ENCODE measurements at regions not wholly inside any gene's neighbourhood (a gene's known extent, or its start where the extent isn't known, plus 50 kb on each side); places are given as distances from the start of the nearest gene placed in this dataset.

DNA sequence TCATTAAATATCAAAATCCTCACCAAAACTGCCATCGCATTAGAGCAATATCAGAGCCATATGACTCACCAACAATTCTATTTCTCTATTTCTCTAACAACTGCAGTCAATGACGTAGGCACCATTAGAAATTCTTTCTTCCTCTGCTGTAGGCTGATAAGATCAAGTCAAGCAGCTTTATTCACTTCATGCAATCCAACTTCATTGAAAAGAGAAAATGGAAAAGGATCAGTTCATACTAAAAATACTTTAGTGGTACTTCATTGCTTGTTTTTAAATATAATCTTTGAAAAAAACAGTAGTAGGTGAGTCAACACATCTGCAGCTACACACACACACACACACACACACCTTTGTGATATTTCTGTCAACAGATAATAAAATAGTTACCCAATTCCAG, 345.3 kb upstream of the TENM3 start:
- no peaks in the 10 kb centered on the region for H3K4me1 ChIP-seq (ENCODE audit: control insufficient read depth in 1 of 2, insufficient read depth in 2 of 2, low read length in 2 of 2)
- H3K27me3 ChIP-seq (ENCODE audit: insufficient read depth, low read length), result no peaks in the 10 kb centered on the region; the same call in 1 of the 2 replicates
- H3K27ac ChIP-seq (ENCODE audit: low read depth, low read length), result no peak overlapping the region
- no peaks in the 10 kb centered on the region for H4K20me1 ChIP-seq (ENCODE audit: insufficient read depth)
- no peaks in the 10 kb centered on the region for H3K36me3 ChIP-seq (ENCODE audit: control insufficient read depth in 1 of 2, insufficient read depth in 2 of 2, low read length in 2 of 2)
- BruUV-seq (replicated peaks), result no TSS peak
- no peak overlapping the region for H3K4me2 ChIP-seq (ENCODE audit: low read length)
- ChIA-PET CTCF (no interaction called here), RAD21 (ENCODE audit: low non-redundant PET in 1 of 2, low total read pairs in 2 of 2, uncharacterized antibody in 2 of 2, unreplicated experiment in 2 of 2) (no interaction called here), POLR2A (no interaction called here)
- no peak overlapping the region for H3K9ac ChIP-seq (ENCODE audit: low read length)
- no peak overlapping the region for H3K4me3 ChIP-seq (replicated peaks in 1 of 2; ENCODE audit: low read depth in 1 of 2, low read length in 2 of 2)
- no peaks in the 10 kb centered on the region for H3K9me3 ChIP-seq (ENCODE audit: control insufficient read depth in 1 of 2, insufficient read depth in 1 of 2, low read depth in 1 of 2, low read length in 2 of 2)
- H3K79me2 ChIP-seq (ENCODE audit: insufficient read depth, low read length), result no peaks in the 10 kb centered on the region
- DNase-seq (ENCODE audit: low read depth, low spot score) (no peak), ATAC-seq (no peak)
- intact Hi-C loops (cut with micrococcal nuclease), result no loop called here
- H3K9me2 ChIP-seq (ENCODE audit: insufficient read depth), result no peaks in the 10 kb centered on the region
- H2AFZ ChIP-seq (ENCODE audit: low read depth, low read length, poor library complexity, severe bottlenecking), result no peak overlapping the region
- TF ChIP-seq CBX3 (IDR thresholded peaks at IDR 0.05; ENCODE audit: low read depth), result no peak
- TF ChIP-seq ZNF274 (IDR thresholded peaks at IDR 0.05; ENCODE audit: low read depth, low read length), result no peak
- no peak for TF ChIP-seq SP1 (IDR thresholded peaks at IDR 0.05; ENCODE audit: low read depth)
- no peak for TF ChIP-seq ZBTB33 (IDR thresholded peaks at IDR 0.05; ENCODE audit: extremely low read depth, insufficient replicate concordance, low read length)
- TF ChIP-seq ELF1 (IDR thresholded peaks at IDR 0.05; ENCODE audit: borderline replicate concordance, low read depth), result no peak
- TF ChIP-seq FOSL1 (IDR thresholded peaks at IDR 0.05; ENCODE audit: low read depth), result no peak
- TF ChIP-seq EGR1 (IDR thresholded peaks at IDR 0.05; ENCODE audit: low read depth), result no peak
- no peak for TF ChIP-seq CEBPB (IDR thresholded peaks at IDR 0.05; ENCODE audit: low read depth)
- no peak for TF ChIP-seq ZFX (IDR thresholded peaks at IDR 0.05)
- no peak for TF ChIP-seq POLR2AphosphoS5 (IDR thresholded peaks at IDR 0.05; ENCODE audit: low read depth, low read length)
- no peak for TF ChIP-seq POLR2A (IDR thresholded peaks at IDR 0.05; ENCODE audit: borderline replicate concordance, extremely low read depth, insufficient read depth, insufficient read length)
- no peak for TF ChIP-seq EZH2 (IDR thresholded peaks at IDR 0.05)
- TF ChIP-seq, protein P1, sequence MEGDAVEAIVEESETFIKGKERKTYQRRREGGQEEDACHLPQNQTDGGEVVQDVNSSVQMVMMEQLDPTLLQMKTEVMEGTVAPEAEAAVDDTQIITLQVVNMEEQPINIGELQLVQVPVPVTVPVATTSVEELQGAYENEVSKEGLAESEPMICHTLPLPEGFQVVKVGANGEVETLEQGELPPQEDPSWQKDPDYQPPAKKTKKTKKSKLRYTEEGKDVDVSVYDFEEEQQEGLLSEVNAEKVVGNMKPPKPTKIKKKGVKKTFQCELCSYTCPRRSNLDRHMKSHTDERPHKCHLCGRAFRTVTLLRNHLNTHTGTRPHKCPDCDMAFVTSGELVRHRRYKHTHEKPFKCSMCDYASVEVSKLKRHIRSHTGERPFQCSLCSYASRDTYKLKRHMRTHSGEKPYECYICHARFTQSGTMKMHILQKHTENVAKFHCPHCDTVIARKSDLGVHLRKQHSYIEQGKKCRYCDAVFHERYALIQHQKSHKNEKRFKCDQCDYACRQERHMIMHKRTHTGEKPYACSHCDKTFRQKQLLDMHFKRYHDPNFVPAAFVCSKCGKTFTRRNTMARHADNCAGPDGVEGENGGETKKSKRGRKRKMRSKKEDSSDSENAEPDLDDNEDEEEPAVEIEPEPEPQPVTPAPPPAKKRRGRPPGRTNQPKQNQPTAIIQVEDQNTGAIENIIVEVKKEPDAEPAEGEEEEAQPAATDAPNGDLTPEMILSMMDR (IDR thresholded peaks at IDR 0.05 in 2 of 3, conservative IDR thresholded peaks at IDR 0.05 in 1 of 3; ENCODE audit: borderline replicate concordance in 1 of 3, insufficient read depth in 1 of 3, low read depth in 2 of 3, low read length in 2 of 3), result no peak
- TF ChIP-seq EZH2phosphoT487 (IDR thresholded peaks at IDR 0.05; ENCODE audit: borderline replicate concordance), result no peak
- no peak for TF ChIP-seq TCF7L2 (IDR thresholded peaks at IDR 0.05; ENCODE audit: borderline replicate concordance, extremely low read depth, insufficient read depth, insufficient read length)
- no peak for TF ChIP-seq MAX (IDR thresholded peaks at IDR 0.05)
- TF ChIP-seq YY1 (IDR thresholded peaks at IDR 0.05; ENCODE audit: extremely low read depth, insufficient replicate concordance, low read depth, low read length), result no peak
- TF ChIP-seq RAD21 (IDR thresholded peaks at IDR 0.05; ENCODE audit: low read depth), result no peak
- TF ChIP-seq, protein P2, sequence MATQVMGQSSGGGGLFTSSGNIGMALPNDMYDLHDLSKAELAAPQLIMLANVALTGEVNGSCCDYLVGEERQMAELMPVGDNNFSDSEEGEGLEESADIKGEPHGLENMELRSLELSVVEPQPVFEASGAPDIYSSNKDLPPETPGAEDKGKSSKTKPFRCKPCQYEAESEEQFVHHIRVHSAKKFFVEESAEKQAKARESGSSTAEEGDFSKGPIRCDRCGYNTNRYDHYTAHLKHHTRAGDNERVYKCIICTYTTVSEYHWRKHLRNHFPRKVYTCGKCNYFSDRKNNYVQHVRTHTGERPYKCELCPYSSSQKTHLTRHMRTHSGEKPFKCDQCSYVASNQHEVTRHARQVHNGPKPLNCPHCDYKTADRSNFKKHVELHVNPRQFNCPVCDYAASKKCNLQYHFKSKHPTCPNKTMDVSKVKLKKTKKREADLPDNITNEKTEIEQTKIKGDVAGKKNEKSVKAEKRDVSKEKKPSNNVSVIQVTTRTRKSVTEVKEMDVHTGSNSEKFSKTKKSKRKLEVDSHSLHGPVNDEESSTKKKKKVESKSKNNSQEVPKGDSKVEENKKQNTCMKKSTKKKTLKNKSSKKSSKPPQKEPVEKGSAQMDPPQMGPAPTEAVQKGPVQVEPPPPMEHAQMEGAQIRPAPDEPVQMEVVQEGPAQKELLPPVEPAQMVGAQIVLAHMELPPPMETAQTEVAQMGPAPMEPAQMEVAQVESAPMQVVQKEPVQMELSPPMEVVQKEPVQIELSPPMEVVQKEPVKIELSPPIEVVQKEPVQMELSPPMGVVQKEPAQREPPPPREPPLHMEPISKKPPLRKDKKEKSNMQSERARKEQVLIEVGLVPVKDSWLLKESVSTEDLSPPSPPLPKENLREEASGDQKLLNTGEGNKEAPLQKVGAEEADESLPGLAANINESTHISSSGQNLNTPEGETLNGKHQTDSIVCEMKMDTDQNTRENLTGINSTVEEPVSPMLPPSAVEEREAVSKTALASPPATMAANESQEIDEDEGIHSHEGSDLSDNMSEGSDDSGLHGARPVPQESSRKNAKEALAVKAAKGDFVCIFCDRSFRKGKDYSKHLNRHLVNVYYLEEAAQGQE (IDR thresholded peaks at IDR 0.05; ENCODE audit: low read depth), result no peak

All from HCT116 (cell line).